MCF 10A (cell line): ENCODE measurements at regions not wholly inside any gene's neighbourhood (a gene's known extent, or its start where the extent isn't known, plus 50 kb on each side); places are given as distances from the start of the nearest gene placed in this dataset.

ENCODE experiments used
- BruUV-seq: library from RNA; stranded (reverse); fragments of 400-500 nt; replicated peaks from 2 replicates; lab custom pipeline; 2021; lab: Mats Ljungman, UMichigan
- CTCF ChIA-PET: fragments of 300-600 bp; sonication (Branson Sonifier 250); formaldehyde crosslinking; extraction: SDS; loops from one replicate; lab custom pipeline; 2021; ENCODE audit warnings: antibody characterized with exemption, inconsistent platforms; lab: Yijun Ruan, JAX
- POLR2A ChIA-PET: fragments of 300-600, 350-650 bp; sonication (Branson Sonifier 250); formaldehyde crosslinking; extraction: SDS; loops from one replicate; lab custom pipeline; 2020; ENCODE audit warnings: antibody characterized with exemption, inconsistent platforms; lab: Yijun Ruan, JAX
- DNase-seq: peaks from one replicate; pipeline ENCODE4 v3.0.0-alpha.2; 2018; ENCODE audit not compliant: unreplicated experiment
- H3K27ac Mint-ChIP-seq: one replicate; pipeline ENCODE4 v1.8.0; 2022; ENCODE audit warnings: mild to moderate bottlenecking, low read depth, mixed read lengths; ENCODE audit not compliant: unreplicated experiment
- H3K27me3 Mint-ChIP-seq: one replicate; pipeline ENCODE4 v1.8.0; 2022; ENCODE audit warnings: mixed read lengths; ENCODE audit not compliant: insufficient read depth, unreplicated experiment
- H3K36me3 Mint-ChIP-seq: one replicate; pipeline ENCODE4 v1.8.0; 2022; ENCODE audit warnings: mild to moderate bottlenecking, moderate library complexity, mixed read lengths; ENCODE audit not compliant: insufficient read depth, unreplicated experiment
- H3K4me1 Mint-ChIP-seq: one replicate; pipeline ENCODE4 v1.8.0; 2022; ENCODE audit warnings: mixed read lengths; ENCODE audit not compliant: insufficient read depth, unreplicated experiment
- H3K4me3 Mint-ChIP-seq: one replicate; pipeline ENCODE4 v1.8.0; 2022; ENCODE audit warnings: mild to moderate bottlenecking, moderate library complexity, mixed read lengths; ENCODE audit not compliant: unreplicated experiment
- H3K9me3 Mint-ChIP-seq: one replicate; pipeline ENCODE4 v1.8.0; 2022; ENCODE audit warnings: mixed read lengths; ENCODE audit not compliant: unreplicated experiment
- CTCF ChIP-seq: fragments of 200-600 bp; IDR thresholded peaks from one replicate; pipeline ENCODE4 v1.8.0; 2022; ENCODE audit warnings: antibody characterized with exemption, mild to moderate bottlenecking; ENCODE audit not compliant: unreplicated experiment
- intact Hi-C: fragments of 100-400 bp; cut with micrococcal nuclease; formaldehyde crosslinking; loops from 2 replicates; pipeline ENCODE4 v1.14.1; 2022

DNA sequence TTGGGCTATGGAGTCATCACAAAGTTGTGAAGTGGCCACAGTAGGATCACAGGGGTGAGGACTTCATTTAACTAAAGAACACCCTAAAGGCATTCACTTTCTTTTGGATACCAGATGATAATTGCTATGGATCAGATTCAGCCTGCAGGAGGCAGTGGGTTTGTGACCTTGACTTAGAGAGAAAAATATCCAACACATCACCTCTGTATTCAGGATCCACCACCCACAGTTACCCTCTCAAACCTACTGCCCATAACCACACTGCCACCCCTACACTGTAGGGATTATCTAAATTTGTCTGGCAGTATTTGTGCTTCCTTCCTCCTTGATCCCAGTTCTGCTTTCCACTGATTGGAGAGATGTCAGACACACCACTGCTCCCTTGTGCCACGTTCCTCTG lies 269.4 kb downstream of the MYCN start:
- Mint-ChIP-seq H3K27me3 (no peaks in the 10 kb centered on the region), H3K4me1 (no peaks in the 10 kb centered on the region), H3K27ac (no peak overlapping the region), H3K4me3 (no peak overlapping the region), H3K36me3 (no peaks in the 10 kb centered on the region), H3K9me3 (peaks cover 20% of the 10 kb centered on the region)
- TF ChIP-seq CTCF, result no peak
- no peak for DNase-seq
- intact Hi-C loops, result no loop called here
- ChIA-PET POLR2A (no interaction called here), CTCF (interaction anchor here (0.6 kb wide), 1 partner anchor 216 kb away, joined by 3 read pairs; no protein-coding TSS in a partner anchor)
- no TSS peak for BruUV-seq

DNA sequence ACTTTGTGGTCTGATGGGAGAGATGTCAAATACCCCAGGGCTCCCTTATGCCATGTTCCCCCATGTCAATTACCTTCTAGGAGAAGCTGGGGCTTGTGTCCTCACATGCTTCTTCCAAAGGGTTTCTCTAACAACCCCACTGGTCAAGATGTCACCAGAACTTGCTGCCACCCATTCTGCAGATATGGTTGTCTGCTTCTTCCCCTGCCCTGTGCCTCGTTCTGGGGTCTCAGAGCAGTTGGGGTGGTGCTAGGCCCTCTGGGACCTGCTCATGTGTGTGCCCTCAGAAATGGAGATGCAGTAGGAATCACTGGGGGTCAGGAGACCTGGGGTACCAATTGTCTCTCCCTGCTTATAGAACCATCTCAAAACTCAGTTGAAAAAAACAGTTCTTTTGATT lies 268.6 kb downstream of the MYCN start:
- no peak for TF ChIP-seq CTCF
- H3K27me3 Mint-ChIP-seq, result no peaks in the 10 kb centered on the region
- POLR2A ChIA-PET, result no interaction called here

GRCh38 chr2:16208241-16208797 lies 268.0 kb downstream of the MYCN start:
- no peaks in the 10 kb centered on the region for H3K27me3 Mint-ChIP-seq
- no peak for TF ChIP-seq CTCF
- no peak for DNase-seq
- no peaks in the 10 kb centered on the region for H3K36me3 Mint-ChIP-seq
- peaks cover 25% of the 10 kb centered on the region for H3K9me3 Mint-ChIP-seq
- no peak overlapping the region for H3K4me3 Mint-ChIP-seq
- CTCF ChIA-PET, result interaction anchor here (0.6 to 0.7 kb wide), 2 partner anchors 10 to 276 kb away, joined by 3 read pairs; no protein-coding TSS in a partner anchor
- POLR2A ChIA-PET, result no interaction called here
- H3K27ac Mint-ChIP-seq, result no peak overlapping the region
- no peaks in the 10 kb centered on the region for H3K4me1 Mint-ChIP-seq
- intact Hi-C loops, result no loop called here
- BruUV-seq, result no TSS peak

More for the DNA sequence above, 268.6 kb downstream of the MYCN start:
- intact Hi-C loops, result no loop called here
- DNase-seq, result no peak
- H3K4me1 Mint-ChIP-seq, result no peaks in the 10 kb centered on the region
- CTCF ChIA-PET, result interaction anchor here (0.6 kb wide), 2 partner anchors 112 to 276 kb away, joined by 3 read pairs; no protein-coding TSS in a partner anchor
- H3K9me3 Mint-ChIP-seq, result peaks cover 20% of the 10 kb centered on the region
- BruUV-seq, result no TSS peak
- H3K36me3 Mint-ChIP-seq, result no peaks in the 10 kb centered on the region
- H3K4me3 Mint-ChIP-seq, result no peak overlapping the region
- H3K27ac Mint-ChIP-seq, result no peak overlapping the region

- peaks cover 29% of the 10 kb centered on the region for H3K9me3 Mint-ChIP-seq
- CTCF ChIA-PET, result interaction anchor here (0.7 kb wide), 1 partner anchor 10 kb away, joined by 3 read pairs; no protein-coding TSS in a partner anchor
- no peak for TF ChIP-seq CTCF
- POLR2A ChIA-PET, result no interaction called here
- no TSS peak for BruUV-seq
- H3K4me3 Mint-ChIP-seq, result no peak overlapping the region
- intact Hi-C loops, result no loop called here
- no peak overlapping the region for H3K27ac Mint-ChIP-seq
- H3K4me1 Mint-ChIP-seq, result no peaks in the 10 kb centered on the region
- H3K36me3 Mint-ChIP-seq, result no peaks in the 10 kb centered on the region
- no peaks in the 10 kb centered on the region for H3K27me3 Mint-ChIP-seq
- DNase-seq, result no peak
Measured at GRCh38 chr2:16207611-16208010, 267.3 kb downstream of the MYCN start.
